HG02678 (cell line): ENCODE measurements at regions not wholly inside any gene's neighbourhood (a gene's known extent, or its start where the extent isn't known, plus 50 kb on each side); places are given as distances from the start of the nearest gene placed in this dataset.
"Not testable (repeated sequence)": the region's sequence is repeated elsewhere in the genome, so short reads cannot be mapped to it uniquely, and the experiment has no call there.

Experiments used
- ATAC-seq: cut with Tn5 transposase; IDR thresholded peaks from one replicate; pipeline ENCODE4 v1.9.1; 2021; ENCODE audit warnings: mild to moderate bottlenecking, moderate library complexity; ENCODE audit not compliant: unreplicated experiment

DNA sequence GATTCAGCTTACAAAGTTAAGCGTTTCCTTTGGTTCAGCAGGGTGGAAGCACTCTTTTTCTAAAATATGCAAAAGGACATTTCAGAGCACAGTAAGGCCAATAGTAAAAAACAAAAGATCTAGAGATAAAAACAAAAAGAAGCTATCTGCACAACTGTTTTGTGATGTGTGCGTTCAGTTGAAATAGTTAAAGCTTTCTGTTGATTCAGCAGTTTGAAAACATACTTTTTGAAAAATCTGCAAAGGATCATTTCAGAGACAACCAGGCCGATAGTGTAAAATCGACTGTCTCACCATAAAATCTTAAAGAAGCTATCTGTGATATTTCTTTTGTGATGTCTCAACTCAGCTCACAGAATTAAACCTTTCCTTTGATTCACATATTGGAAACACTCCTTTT lies 300.0 kb upstream of the ALG10B start:
- ATAC-seq = no peak

DNA sequence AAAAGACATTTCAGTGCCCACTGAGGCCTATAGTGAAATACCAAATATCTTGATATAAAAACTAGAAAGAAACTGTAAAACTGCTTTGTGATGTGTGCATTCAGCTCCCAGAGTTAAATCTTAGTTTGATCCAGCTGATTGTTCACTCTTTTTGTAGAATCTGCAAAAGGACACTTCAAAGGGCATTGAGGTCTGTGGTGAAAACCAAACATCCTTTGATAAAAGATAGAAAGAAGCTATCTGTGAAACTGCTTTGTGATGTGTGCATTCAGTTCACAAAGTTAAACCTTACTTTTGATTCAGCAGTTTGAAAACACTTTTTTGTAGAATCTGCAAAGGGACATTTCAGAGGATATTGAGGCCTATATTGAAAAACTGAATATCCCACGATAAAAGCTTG lies 290.7 kb upstream of the ALG10B start:
- no peak for ATAC-seq

DNA sequence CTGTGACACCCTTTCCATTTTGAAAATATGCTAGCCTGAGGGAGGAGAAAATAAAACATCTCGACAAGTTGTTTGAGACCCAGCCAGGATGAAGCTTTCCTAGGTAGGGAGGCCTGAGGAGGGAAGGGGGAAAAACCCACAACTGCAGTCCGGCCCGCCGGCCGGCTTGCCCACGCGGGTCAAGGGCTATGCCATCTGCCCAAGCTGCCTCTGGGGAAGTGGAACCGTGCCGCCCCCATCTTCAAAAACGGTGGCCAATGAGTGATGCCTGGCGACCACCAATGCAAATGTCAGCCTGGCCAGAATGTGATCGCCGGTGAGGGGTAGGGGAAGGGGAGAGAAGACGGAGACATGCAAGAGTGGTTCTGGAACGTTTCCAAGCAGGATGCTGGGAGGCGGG lies 263.5 kb upstream of the ALG10B start:
- ATAC-seq = no peak

DNA sequence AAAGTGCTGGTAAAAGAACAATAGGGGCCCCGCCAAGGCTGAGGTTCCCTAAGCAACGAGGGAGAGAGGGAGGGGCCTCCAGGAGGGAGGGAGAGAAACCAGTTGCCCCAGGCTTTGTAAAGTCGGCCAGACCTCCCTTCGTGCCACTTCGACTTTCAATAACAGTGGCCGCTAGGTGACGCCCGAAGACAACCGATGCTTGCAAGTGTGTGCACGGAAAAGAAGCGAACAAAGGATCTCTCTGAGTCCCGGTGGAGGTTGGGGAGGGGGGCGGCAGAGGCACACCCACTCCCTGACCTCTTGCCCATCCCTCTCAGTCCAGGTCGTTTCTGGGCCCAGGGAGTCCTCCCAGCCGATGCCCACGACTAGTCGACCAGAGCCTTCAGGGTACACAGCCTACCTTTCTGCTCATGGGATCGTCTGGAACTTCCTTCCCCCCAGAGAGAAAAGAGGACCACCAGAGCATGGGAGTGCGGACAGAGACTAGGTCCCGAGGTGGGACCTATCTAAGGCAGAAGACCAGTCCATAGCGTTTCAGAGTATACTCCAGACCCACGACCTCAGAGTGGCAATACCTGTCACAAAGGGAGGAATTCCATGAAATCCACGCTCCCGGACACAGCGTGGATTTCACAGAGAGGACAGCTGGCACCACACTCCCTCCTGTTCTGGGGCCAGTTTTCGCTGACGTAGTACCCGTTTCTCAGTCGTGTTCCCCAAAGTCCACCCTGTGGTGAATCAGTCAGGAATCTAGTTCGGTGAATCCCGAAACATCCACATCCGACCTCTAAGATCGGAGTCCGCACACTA lies 262.7 kb upstream of the ALG10B start:
- ATAC-seq = no peak

DNA sequence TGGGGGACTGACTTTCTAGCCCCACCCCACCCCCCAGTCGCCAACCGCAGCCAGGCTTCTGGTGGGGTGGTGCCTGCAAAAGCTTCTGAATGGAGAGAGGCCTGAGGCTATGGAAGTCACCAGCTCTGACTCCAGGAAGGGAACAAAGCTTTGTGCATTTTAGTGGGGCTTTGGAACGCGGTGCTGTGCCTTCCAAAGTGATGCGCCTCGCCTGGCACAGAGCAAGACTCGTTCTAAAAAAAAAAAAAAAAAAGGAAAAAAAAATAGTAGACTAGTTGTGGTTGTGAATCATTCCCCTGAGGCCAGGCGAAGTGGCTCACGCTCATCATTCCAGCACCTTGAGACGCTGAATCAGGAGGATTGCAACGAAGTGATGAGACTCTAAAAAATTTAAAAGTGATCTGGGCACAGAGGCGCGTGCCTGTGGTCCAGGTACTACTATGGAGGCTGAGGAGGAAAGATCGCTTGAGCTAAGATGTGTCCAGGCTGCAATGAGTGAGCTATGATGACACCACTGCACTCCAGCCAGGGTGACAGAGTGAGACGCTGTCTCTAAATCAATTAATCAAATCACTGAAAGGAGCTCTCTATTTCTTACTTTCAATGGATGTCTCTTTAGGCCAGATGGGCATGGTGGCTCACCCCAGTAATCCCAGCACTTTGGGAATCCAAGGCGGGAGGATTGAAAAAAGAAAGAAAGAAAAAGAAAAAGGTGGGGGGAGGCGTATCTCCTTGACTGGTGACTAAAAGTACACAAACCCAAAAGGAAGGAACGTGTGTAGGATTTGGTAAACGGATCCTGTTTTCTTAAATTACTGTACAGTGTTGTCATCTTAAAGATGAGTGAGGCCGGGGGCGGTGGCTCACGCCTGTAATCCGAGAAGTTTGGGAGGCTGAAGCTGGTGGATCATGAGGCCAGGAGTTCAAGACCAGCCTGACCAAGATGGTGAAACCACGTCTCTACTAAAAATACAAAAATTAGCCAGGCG lies 259.6 kb upstream of the ALG10B start:
- no peak for ATAC-seq

DNA sequence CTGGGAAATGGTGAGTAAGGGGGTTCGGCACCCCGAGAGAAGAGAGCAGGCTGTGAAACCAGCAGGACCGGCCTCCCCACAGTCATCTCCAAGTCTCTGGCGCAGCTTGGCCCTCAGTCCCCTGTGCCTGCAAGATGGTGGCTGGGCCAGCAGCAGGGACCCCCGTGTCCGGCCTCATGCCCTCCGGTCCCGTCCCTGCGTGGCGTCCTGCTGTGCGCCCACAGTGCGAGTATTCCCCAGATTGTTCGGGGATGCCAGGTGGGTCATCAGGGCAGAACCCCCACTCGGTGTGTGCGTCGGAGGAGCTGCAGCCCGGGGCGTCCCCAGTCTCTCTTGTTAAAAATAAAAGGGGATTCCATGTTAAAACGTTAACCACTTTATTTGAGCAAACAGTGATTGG lies 216.9 kb upstream of the ALG10B start:
- no peak for ATAC-seq

DNA sequence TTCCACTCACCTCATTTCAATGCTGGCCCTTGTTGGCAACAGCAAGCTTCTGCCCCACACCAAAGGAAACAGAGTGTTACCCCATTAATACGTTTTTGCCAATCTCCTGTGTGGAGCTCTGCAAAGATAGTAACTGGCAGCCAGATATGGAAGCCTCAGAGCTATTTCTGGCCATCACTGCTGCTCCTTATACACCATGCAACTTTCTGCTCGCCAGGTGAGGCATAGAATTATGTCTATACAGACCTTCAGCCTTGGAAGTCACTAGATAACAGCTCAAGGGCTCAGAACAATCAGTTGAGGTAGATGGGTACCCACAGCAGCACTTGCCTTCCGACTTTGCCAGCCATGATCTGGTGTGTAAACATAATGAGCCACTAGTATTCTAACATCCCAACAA lies 214.8 kb upstream of the ALG10B start:
- ATAC-seq = no peak

DNA sequence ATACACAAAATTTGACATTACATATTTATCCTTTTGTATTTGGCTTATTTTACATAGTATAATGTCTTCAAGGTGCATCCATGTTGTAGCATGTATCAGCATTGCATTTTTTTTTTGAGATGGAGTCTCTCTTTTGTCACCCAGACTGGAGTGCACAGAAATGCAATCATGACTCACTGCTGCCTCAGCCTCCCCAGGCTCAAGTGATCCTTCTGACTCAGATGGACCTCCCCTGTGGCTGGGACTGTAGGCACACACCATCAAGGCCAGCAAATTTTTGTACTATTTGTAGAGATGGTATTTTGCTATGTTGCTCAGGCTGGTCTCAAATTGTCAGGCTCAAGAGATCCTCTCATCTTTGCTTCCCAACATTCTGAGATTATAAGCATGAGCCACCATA lies 214.4 kb upstream of the ALG10B start:
- no peak for ATAC-seq

DNA sequence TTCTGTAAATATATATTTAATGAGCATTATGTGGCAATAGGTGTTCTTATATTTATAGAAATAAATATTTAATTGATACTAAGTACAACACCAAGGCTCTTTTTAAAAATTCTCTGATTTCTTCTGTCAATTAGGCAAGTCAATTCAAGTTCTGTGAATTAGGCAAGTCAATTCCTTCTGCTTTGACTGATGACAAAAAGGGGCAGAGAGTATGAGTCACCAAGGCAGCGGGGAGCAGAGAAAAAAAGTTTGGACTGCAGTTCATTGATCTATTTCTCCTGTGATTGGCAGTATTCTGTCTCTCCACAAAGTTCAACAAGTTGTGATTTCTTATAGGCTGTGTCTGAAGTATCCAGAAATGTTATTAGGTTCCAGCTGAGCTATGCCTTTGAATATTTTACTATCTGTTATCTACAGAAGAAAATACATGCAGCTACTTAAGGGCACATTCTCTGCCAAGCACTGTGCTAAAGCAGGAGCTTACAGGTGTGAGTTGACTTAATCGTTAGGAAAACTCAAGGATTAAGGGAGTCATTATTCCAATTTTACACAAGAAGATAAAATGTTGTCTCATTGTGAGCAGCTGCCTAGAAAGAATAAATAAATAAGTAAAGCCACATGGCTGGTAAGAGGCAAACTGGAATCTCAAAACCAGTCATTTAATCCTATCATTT lies 206.4 kb upstream of the ALG10B start:
- ATAC-seq = no peak

DNA sequence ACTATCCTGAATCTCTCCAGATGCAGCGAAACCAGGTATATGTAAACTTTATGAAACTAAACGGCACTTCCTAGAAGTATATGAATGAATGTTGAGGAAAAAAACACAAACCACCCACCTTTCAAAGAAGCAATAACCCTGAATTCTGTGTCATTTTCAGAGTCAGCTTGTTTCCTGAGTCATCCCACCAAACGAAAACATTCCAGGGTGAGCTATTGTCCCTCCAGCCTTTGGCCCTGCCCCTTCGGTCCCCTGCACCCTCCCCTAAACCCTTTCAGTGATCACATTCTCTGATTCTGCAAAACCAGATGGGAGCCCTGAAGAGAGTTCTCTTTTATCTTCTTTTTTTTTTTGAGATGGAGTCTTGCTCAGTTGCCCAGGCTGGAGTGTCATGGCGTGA lies 202.6 kb upstream of the ALG10B start:
- no peak for ATAC-seq

DNA sequence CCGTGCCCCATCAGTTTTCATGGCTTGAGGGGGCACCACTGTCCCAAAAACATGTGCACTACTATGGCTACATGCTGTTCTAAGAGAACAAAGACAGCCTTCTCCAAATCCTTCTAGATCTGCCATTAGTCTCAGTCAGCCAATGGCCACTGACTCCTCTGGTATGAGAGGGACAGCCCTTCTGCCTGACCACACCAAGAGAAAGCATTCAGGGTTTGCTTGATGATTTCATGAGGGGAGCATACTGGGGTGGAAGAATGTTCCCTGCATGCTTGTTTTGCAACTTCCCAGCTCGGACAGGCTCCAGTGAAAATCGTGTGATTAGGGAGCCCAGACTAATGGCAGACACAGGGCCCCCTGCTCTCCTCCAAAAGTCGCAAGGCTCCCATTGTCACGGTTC lies 199.6 kb upstream of the ALG10B start:
- no peak for ATAC-seq

DNA sequence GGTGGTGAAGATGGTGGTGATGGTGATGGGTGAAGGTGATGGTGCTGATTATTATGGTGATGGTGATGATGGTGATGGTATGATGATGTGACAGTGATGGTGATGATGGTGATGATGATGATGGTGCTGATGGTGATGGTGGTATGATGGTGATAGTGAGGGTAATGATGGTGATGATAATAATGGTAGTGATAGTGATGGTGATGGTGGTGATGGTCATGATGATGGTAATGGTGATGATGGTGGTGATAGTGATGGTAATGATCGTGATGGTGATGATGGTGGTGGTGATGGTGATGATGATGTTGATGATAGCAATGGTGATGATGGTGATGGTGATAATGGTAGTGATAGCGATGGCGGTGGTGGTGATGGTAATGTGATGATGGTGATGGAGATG lies 197.9 kb upstream of the ALG10B start:
- no peak for ATAC-seq

DNA sequence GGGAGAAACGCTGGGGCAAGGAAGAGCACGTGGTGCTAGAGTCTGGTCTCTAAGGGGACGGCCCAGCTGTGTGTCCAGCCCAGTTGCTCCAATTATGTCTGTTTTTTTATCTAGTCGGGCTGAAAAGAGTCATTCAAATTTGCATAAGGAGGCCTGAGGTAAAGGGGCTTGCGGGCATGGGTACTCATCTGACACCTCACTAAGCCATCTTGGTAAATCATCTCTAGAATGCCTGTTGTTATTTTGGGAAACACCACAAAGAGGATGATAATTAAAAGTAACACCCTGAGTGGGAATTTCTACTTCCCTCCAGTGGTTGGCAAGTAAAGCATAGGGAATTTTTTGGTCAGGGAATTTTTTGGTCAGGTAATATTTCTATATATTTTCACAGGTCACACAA lies 196.1 kb upstream of the ALG10B start:
- no peak for ATAC-seq

DNA sequence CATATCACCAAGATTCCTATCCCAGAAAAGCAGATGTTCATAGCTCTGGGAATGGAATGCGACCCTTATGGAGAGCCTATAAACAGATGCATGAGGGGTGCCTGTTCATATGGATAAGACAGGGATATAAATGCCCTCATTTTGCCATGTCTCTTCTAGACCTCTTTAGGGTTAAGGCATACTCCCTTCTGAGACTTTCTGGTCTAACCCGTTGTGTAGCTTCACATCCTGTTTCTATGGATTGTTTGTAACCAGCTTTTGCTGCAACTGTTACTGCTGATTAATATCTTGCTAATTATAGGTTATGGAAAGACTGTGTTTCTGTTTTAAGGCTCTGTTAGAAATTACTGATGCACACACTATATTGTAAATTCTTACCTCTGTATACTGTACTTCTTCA lies 193.5 kb upstream of the ALG10B start:
- not testable (repeated sequence) for ATAC-seq

DNA sequence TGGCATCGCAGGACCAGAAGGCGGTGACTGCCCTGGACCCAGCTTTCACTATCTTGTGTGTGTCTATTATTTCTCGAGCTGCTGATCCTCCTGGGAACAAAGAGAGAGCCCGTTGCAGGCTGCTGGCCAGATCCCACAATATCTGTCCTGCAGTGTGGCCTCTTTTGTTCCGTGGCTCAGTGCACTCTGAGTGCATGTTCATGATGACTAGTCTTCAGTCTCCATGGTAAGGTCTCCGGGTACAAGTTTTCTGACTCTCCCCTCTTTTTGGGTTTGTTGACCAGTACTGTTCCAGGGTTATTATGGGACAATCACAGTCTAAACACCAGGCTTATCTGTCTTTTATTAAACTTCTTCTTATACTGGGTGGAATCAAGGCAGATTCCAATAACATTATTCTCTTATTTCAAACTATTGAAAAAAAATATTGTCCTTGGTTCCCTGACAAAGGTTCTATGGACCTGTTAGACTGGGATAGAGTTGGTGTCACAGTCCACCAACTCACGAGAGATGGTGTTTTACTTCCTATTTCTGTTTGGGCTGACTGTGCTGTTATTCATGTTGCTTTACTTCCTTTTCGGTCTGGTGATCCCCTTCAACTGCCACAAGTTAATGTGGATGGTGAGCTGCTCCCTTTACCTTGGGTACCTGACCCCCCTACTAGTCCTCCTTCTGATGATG lies 192.9 kb upstream of the ALG10B start:
- ATAC-seq = no peak

DNA sequence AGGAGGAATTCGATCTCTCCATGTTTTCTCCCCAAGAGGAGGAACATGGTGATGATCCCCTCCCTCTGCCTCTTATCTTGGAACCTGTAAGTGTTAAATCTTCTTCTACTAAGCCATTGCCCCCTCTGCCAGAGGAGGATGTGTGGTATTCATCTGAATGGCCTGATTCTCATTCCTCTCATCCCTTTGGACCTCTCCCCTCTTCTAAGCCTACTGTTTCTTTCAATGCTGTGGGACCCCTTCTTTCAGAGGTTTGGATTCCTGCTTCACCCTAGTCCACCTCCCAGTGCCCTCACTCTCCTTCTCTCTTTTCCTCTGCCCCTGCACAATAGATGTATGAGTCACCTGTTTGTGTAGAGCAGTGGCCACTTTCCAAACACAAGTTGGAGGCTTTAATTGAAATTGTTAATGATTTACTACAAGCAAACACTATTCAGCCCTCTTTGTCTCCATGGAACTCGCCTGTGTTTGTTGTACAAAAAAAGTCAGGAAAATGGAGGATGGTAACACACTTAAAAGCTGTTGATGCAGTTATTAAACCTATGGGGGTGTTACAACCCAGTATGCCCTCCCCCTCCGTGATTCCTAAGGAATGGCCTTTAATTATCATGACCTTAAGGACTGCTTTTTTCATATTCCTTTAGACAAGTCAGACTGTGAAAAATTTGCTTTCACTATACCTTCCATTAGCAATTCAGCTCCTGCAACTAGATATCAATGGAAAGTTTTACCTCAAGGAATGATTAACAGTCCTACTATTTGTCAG lies 192.1 kb upstream of the ALG10B start:
- ATAC-seq = no peak

DNA sequence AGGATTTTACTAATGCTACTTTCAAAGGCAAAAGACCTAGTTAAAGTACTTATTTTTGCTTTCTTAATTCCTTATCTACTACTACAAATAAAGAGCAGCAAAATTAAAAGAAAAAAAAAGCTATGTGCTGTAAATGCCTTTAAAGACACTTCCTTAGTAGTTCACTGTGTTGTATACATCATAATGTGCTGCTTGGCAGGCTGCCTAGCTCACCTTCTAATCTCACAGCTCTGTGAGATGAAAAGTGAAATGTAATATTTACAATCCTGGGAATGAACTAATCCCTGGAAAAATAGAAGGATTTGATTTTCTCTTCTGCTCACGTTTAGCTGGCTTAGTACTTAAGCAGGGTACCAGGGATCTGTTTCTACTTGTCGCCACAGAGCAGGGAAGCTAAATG lies 184.4 kb upstream of the ALG10B start:
- ATAC-seq = no peak

DNA sequence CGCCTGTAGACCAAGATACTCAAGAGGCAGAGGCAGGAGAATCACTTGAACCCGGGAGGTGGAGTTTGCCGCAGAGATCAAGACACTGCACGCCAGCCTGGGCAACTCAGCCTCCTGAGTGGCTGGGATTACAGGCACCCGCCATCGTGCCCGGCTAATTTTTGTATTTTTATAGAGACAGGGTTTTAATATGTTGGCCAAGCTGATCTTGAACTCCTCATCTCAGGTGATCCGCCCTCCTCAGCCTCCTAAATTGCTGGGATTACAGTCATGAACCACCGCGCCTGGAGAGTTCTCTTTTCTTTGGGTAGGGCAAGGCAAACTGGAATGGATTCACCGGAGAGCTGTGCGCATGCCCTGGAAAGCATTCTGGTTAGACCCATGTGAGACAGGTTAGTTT lies 179.3 kb upstream of the ALG10B start:
- no peak for ATAC-seq

DNA sequence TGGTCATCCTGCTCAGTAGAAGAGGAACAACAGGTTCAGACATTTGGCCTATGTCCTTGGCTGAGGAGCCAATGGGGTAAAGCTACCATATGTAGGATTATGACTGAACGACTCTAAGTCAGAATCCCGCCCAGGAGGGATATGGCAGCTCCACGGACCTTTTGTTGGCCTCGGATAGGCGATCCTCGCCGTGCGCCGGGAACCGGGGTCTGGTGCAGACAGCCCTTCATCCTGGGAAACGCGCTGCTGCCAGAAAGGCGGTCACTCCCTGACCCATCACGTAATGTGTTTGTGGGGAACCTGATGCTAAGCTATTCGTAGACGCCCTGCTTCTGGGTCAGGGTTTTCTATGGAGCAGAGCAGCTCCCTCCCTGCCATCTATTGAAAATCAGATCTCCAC lies 178.9 kb upstream of the ALG10B start:
- ATAC-seq = no peak
